IMR-90 (cell line): ENCODE measurements at regions not wholly inside any gene's neighbourhood (a gene's known extent, or its start where the extent isn't known, plus 50 kb on each side); places are given as distances from the start of the nearest gene placed in this dataset.

ENCODE experiments used
- CTCF ChIP-seq: conservative IDR thresholded peaks from 2 replicates; pipeline ENCODE4 v1.5.1; 2012; ENCODE audit warnings: mild to moderate bottlenecking, low read depth, low read length, improper control_type of control experiment
- ELK1 ChIP-seq: fragments of 150-350 bp; IDR thresholded peaks from 2 replicates; pipeline ENCODE4 v1.6.1; 2016; ENCODE audit warnings: low read depth, mild to moderate bottlenecking, low read length, moderate library complexity, borderline replicate concordance
- FOS ChIP-seq: fragments of 150-350 bp; IDR thresholded peaks from 2 replicates; pipeline ENCODE4 v1.6.1; 2016; ENCODE audit warnings: low read depth, low read length
- MXI1 ChIP-seq: IDR thresholded peaks from 2 replicates; pipeline ENCODE4 v1.6.1; 2012; ENCODE audit warnings: low read depth, mild to moderate bottlenecking, low read length, moderate library complexity, borderline replicate concordance

DNA sequence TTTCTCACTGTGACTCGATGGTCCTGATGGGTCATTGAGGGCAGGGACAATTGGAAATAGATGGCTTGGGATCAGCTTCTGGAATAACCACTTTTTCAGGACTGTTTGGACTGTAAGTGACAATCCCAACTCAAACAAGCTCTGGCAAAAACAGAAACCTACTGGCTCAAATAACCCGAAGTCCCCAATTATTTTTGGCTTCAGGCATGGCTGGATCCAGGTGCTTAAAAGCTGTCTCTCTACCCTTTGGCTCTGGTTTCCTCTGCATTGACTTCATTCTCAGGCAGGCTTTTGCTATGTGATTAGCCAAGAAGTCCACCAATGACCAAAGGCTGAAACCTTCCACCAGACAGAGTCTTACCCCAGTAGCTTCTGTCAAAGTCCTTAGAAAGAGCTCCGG lies 92.9 kb upstream of the PRR23E start:
- TF ChIP-seq FOS (no peak), CTCF (no peak), MXI1 (no peak), ELK1 (no peak)
